ENCODE measurements at regions not wholly inside any gene's neighbourhood (a gene's known extent, or its start where the extent isn't known, plus 50 kb on each side); places are given as distances from the start of the nearest gene placed in this dataset.
"Not testable (repeated sequence)": the region's sequence is repeated elsewhere in the genome, so short reads cannot be mapped to it uniquely, and the experiment has no call there.

DNA sequence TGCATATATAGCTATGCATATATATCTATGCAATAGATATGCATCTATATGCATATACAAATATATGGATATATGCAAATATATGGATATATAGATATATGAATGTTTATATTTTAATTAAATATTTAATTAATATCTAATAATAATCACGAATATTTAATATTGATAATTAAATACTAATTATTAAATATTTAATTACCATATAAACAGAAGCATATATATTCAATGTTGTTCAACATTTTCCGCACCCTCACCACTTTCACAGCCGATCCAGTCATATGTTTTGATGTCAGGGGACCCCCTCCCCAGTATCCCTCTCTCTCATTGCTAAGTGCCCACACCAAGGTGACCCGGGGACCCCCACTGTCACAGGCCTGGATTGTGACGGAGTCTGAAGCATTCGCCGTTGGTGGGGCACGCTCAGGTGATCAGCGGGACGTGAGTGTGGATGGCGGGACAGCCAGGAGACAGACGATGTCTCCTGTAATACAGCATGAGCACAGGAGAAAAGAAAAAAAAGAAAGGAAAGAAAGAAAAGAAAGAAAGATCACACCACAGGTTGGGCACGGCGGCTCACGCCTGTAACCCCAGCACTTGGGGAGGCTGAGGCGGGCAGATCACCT is 199.7 kb downstream of the CRLF2 start:
- DNase-seq (ENCODE audit: low spot score): no peak

DNA sequence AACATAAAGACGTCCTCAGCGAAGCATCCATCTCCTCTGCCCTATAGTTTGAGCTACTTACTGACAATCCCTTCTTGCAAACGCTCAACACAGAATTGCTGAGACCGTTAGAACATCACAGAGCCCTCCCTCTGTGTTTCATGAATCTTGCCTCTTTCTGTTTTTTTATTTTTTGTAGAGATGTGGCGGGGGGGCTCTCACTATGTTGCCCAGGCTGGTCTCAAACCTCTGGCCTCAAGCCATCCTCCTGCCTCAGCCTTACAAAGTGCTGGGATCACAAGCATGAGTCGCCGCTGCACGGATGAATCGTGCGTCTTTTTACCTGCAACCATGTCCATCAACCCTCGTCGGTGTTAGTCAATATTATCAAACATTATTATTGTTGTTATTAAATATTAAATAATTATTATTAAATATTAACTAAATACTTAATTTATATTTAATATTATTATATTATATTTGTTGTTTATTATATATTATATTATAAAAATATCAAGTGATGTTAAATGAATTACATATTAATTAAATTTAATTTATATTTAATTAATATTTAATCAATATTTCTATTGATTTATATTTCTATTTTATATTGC is 200.7 kb downstream of the CRLF2 start:
- no peak for DNase-seq (ENCODE audit: low spot score)

DNA sequence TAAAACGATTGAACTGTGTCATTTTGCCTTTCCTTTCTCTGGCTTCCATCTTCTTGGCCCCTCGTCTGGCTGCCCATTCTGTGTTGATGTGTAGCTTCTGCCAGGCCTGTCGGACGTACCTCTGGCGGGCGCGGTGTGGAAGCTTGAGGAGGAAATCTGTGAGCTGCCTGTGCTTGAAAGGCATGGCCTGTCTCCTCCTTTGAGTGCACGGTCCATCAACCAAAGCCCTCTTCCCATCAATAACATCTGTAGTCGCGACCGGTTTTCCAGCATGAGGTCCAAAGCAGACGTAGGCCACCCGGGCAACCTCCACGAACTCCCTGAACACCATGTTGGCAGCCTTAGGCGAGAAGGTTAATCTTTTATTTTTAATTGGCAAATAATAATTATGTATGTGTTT is 202.7 kb downstream of the CRLF2 start:
- DNase-seq (ENCODE audit: low spot score): no peak

DNA sequence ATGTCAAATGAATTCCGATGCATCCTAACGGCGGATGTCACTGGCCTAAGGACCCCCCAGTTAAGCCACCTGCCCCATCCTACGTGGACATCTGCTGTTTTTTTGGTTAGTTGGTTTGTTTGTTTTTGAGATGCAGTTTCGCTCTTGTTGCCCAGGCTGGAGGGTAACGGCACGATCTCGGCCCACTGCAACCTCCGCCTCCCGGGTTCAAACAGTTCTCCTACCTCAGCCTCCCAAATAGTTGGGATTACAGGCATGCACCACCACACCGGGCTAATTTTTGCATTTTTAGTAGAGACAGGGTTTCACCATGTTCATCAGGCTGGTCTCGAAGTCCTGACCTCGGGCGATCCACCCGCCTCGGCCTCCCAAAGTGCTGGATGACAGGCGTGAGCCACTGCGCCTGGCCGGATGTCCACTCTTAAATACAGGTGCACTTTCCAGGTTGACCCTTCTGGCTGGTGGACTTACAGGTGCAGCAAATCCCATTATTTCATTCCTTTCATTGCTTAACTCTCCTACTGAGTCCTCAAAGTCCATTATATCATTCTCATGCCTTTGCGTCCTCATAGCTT is 206.2 kb downstream of the CRLF2 start:
- DNase-seq (ENCODE audit: low spot score): no peak

DNA sequence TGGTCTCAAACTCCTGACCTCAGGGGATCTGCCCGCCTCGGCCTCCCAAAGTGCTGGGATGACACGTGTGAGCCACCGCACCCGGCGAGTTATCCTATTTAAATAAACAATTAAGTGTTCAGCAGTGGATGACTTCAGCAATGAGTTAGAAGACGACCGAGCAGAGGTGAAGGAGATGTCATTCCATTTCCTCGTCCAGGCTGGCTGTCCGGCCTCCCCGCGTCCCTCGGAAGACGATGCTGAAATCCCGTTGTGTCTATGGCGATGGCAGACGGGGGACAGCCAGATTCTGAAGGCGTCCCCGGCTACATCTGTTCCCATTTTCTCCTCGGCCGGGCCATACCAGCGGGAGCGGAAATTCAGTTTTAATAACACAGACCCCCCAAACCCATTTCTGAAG is 209.8 kb downstream of the CRLF2 start:
- DNase-seq (ENCODE audit: low spot score): no peak

DNA sequence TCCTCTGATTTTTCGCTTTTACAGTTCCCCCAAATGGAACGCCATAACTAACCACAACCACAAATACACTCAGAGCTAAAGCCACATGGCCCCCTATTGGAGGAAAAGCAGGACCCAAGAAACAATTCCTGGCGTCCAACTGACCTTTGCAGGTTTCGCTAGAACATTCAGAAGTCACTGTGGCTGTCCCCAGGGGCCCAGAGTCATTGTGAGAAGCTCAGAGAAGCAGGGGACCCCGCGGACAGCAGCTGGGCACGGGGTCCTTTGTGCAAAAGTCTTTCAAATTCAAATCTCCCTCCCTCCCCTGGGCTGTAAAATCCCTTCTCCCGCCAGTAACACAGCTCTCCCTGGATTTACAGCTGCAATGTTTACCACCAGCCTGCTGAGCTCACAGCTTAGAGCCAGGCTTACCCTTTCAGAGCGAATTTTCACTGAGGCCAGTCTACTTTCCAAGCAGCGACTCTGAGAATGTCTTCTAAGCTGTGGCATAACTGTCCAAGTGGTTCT is 214.8 kb downstream of the CRLF2 start:
- no peak for DNase-seq (ENCODE audit: low spot score)

DNA sequence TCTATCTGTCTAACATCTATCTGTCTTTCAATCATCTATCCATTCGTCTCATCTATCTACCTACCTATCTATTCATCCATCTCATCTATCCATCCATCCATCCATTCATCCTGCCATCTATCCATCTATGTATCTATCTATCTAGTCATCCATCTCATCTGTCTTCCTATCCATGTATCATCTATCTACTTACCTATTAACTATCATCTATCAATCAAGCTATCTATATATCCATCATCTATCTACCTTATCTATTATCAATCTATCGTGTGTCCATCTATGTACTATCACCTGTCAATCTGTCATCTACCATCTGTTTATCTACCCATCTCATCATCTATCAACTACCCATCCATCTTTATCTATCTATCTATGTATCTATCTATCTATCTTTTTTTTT is 217.7 kb downstream of the CRLF2 start:
- DNase-seq (ENCODE audit: low spot score): no peak

DNA sequence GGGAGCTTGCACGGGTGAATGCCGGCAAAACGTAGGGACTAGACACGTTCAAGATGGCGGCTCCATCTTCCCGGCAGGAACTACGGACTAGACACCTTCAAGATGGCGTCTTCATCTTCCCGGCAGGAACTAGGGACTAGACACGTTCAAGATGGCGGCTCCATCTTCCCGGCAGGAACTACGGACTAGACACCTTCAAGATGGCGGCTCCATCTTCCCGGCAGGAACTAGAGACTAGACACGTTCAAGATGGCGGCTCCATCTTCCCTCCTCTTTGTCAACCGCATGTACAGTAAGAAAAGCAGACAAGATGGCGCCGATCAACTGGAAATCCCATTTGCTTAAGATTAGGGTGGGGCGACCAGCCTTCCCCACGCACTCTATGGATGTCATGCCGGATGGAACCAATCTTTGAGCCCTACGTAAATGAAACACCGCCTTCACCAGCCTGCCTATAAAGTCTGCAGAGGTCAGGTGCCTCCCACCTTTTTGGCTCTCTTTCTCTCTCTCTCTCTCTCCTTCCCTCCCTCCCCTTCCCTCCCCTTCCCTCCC is 222.4 kb downstream of the CRLF2 start:
- DNase-seq (ENCODE audit: low spot score): peak; percentile 61

DNA sequence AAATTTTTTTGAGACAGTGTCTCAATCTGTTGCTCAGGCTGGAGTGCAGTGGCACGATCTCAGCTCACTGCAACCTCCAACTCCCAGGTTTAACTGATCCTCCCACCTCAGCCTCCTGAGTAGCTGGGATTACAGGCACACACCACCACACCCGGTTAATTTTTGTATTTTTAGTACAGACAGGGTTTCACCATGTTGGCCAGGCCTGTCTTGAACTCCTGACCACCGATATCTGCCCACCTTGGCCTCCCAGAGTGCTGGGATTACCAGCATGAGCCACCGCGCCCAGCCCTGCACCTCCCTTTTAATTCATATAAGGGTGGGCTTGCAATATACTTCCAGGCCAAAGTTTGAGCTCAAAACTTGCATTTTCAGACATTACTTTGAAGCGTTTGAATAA is 223.9 kb downstream of the CRLF2 start:
- DNase-seq (ENCODE audit: low spot score): not testable (repeated sequence)

DNA sequence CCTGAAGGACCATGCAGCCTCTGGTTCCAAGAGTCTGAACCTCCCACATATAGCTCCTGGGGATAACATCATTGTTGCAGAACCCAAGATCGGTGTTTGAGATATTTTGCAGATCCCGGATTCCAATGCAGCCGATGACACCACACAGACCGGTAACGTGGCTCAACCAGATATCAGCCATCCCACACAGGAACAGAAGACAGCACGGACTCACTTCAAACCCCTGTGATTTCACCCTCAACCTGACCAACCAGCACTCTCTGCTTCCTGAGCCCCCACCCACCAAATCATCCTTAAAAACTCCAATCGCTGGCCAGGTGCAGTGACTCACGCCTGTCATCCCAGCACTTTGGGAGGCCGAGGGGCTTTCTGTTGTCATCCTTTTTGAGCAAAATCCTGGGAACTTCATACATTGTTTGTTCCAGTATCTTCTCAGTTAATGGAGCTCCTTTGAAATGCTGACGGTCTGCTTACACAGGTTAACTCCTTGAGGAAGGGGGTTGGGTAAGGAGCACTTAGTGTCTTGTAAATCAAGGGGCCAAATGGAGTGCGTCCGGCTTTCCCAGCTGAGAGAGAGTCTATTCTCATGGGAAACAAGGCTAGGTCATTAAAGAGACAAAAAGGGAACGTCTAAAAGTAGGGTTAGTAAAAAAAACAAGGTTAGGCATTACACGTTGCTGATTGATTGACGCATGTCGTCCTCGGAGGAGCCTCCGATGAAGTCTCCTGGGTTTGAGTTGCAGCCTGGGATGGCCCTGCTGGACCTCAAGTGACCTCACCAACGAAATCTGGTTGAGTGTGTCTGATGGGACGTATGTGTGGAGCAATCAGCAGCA is 230.4 kb downstream of the CRLF2 start:
- no peak for DNase-seq (ENCODE audit: low spot score)

DNA sequence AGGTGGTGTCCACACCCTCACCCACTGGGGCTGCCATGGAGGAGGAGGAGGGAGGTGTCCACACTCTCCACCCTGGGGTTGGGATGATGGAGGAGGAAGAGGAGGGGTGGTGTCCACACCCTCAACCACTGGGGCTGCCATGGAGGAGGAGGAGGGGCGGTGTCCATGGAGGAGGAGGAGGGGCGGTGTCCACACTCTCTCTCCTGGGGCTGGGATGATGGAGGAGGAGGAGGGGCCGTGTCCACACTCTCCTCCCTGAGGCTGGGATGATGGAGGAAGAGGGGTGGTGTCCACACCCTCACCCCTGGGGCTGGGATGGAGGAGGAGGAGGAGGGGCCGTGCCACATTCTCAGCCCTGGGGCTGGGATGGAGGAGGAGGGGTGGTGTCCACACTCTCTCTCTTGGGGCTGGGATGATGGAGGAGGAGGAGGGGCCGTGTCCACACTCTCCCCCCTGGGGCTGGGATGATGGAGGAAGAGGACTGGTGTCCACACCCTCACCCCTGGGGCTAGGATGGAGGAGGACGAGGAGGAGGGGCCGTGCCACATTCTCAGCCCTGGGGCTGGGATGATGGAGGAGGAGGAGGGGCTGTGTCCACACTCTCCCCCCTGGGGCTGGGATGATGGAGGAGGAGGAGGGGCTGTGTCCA is 231.7 kb downstream of the CRLF2 start:
- DNase-seq (ENCODE audit: low spot score): no peak

DNA sequence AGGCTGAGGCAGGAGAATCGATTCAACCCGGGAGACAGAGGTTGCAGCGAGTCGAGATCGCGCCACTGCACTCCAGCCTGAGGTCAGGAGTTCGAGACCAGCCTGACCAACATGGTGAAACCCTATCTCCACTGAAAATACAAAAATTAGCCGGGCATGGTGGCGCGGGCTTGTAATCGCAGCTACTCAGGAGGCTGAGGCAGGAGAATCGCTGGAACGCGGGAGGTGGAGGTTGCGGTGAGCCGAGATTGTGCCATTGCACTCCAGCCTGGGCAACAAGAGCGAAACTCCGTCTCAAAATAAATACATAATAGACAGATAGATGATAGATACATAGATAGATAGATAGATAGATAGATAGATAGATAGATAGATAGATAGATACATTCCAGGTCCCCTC is 233.3 kb downstream of the CRLF2 start:
- DNase-seq (ENCODE audit: low spot score): not testable (repeated sequence)

DNA sequence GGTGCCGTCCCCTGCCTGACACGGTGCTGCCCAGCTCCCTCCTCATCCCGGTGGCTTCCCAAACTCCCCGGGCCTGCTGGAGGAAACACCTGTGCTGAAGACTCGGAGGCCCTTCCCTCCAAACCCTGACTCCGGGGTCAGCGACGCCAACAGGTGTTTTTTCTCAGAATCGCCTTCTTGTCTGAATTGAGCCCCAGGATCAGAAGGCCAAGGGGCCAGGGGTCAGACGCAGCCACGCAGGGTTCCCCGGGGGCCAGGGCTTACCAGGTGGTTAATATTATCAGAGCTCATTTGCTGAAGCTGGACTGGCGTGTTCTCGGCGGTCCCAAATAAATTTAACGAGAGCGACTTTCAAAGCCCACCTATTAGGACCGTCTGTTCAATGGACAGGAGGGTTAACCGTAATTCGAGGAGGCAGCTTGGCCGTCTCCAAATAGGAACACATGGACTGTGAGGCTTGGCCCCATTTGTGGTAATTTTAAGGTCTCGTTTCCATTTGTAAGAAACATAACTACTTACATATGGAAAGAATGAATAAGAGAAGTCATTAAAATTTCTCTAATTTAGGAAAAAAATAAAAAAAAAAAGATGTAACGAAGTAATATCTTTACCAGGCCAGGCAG is 239.3 kb downstream of the CRLF2 start:
- no peak for DNase-seq (ENCODE audit: low spot score)

DNA sequence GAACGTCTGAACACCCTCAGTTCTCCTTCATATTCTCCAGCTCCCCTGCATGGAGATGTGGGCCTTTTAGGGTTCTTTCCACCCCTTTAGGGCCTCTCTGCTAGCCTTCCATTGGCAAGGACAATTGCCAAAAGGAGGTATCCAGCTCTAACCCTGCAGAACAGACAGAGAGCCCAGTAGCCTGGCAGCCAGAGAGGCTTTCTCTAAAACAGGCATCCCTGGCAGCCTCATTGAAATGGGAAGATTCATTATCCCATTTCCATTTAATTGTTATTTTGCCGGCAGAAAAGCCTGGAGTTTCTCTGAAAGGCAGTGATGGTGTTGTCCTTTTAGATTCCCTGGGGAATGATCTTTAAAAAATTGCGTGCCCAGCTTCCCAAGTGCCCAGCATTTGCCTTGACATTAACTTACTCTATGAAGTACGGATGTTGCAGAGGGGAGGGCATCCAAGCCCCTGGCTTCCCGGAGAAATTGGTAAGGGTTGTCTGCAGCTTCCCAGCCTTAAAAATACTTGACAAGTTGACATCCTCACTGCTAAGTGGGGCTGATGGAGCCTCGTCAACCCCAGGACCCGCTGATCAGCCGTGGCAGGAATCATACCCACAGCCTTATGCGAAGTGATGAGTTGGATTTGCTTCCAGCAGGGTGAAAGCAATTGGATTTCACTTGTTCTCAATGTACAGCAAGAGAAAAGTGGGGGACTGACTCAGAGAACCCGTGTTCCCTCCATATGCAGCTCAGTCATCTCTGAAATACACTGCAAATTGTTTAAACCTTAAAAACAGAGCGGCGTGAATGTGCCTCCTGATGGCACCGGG is 244.1 kb downstream of the CRLF2 start:
- DNase-seq (ENCODE audit: low spot score): no peak

DNA sequence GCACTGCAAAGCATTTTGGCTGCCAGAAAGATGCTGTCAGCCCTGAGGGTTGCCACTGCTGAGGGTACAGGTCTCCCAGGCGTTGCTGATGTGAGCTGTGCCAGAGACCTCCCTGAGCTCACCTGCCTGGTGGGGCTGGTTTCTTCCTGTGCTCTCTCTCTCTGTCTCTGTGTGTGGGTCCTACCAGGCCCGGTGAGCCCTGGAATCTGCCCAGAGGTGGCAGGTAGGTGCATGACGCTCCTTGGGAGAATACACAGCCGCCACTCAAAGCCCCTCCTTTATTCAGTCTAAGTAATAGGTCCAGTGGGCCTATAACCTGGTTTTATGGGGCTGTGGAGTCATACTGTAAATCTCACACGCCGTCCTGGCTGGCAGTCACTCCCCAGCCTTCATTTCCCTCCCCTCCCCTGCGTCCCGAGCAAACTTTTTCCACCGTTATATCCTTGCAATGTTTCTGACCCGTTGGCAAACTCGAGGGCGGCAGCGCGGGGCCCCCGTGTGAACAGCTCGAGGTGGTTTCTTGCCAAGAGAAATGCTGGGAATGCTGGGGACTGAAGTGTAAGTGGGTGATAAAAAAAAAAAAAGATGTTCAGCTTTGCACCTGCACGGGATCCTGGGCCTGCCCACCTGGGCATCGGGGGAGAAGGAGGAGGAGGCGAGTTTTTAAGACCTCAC is 245.9 kb downstream of the CRLF2 start:
- DNase-seq (ENCODE audit: low spot score): no peak

DNA sequence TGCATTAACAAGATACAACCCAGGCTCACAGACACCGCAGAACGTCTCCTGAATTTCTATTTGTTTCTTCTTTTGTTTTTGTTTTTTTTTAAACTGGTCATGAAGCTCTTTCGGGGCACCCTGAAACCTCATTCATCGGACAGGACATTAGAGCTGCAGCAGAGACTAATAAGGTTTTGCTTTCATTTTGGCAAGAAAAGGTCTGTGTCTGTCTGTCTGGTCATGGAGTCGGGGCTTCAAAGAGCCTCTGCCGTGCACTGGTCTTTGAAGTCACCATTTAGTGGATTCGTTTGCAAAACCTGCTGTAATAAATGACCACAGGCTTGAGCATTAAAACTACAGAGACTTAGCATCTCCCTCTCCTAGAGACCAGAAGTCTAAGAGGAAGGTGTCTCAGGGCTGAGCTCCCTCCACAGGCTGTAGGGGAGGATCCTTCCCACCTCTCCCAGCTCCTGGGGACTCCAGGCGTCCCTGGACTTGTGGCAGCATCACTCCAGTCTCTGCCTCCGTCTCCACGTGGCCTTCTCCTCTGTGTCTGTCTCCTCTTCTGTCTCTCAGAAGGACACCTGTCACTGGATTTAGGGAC is 247.5 kb downstream of the CRLF2 start:
- DNase-seq (ENCODE audit: low spot score): no peak

DNA sequence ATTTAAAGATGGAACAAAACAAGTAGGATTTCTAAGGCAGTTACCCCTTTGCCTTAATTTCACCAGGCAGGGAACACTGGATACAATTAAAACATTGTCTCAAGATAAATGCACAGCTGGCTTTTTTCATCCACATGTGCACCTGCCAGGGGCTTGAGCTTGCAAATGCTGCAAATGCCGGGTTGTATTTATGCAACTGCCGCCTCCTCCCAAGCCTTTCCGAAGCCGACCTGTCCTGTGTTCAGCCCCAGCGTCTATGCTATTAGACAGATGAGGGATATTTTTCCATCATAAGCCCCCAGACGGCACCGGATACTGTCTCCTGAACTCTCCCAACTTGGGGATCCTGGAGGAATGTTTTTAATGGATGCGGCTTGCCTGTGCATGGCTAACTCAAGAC is 251.6 kb downstream of the CRLF2 start:
- DNase-seq (ENCODE audit: low spot score): no peak

DNA sequence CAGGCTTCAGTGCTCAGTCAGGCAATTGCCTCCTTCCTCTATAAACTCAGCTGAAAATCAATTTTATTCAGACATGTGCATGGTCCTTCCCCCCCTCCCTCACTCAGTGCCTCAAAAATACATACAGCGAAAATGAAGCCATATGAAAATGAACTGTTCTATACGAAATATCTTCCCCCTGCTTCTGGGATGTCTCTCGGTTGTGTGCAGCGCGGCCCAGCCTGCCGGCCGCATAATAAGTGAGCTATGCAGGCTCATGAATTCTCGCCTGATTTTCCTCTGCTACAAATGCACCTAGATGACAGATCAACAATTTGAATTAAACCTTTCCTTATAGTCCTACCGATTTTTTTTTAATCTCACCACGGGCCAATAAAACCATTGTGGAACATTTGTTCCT is 252.9 kb downstream of the CRLF2 start:
- DNase-seq (ENCODE audit: low spot score): no peak

DNA sequence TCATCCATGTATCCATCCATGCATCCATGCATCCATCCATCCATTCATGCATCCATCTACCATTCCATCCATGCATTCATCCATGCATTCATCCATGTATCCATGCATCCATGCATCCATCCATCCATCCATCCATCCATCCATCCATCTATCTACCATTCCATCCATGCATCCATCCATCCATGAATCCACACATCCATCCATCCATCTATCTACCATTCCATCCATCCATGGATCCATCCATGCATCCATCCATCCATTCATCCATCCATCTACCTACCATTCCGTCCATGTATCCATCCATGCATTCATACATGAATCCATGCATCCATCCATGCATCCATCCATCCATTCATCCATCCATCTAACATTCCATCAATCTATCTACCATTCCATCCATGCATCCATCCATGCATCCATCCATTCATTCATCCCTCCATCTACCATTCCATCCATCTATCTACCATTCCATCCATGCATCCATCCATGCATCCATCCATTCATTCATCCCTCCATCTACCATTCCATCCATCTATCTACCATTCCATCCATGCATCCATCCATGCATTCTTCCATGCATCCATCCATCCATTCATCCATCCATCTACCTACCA is 257.2 kb downstream of the CRLF2 start:
- DNase-seq (ENCODE audit: low spot score): not testable (repeated sequence)

Measured in CD4-positive, alpha-beta T cell treated with Interleukin-2 at 100 ng/mL for 4 hours (primary cell).